GM19239 (cell line): ENCODE measurements at regions not wholly inside any gene's neighbourhood (a gene's known extent, or its start where the extent isn't known, plus 50 kb on each side); places are given as distances from the start of the nearest gene placed in this dataset.
"Not testable (repeated sequence)": the region's sequence is repeated elsewhere in the genome, so short reads cannot be mapped to it uniquely, and the experiment has no call there.

Experiments
- DNase-seq: peaks from one replicate; pipeline ENCODE4 v3.0.0; 2011; ENCODE audit warnings: low spot score; ENCODE audit not compliant: insufficient read length
- FAIRE-seq: peaks from 2 replicates; lab custom pipeline; 2011; peaks lifted over from hg19 to GRCh38; lab: Jason Lieb, UNC

DNA sequence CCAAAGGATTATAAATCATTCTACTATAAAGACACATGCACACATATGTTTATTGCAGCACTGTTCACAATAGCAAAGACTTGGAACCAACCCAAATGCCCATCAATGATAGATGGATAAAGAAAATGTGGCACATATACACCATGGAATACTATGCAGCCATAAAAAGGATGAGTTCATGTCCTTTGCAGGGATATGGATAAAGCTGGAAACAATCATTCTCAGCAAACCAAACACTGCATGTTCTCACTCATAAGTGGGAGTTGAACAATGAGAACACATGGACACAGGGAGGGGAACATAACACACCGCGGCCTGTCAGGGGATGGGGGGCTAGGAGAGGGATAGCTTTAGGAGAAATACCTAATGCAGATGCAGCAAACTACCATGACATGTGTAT, 135.1 kb upstream of the PDE4B start:
- FAIRE-seq, DNase-seq: not testable (repeated sequence)

DNA sequence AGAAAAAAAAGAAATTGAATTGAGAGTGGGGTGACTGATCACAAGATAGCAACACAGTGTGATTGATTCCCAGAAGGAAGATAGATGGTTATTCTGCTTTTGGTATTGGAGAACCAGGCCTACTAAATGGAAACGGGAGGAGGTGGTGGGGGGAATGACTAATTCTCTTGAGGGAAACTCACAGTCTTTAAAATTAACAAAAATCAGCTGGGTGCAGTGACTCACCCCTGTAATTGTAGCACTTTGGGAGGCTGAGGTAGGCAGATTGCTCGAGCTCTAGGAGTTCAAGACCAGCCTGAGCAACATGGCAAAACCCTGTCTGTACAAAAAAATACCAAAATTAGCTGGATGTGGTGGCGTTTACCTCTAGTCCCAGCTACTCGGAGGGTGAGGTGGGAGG, 134.6 kb upstream of the PDE4B start:
- DNase-seq (no peak), FAIRE-seq (no peak)

GRCh38 chr1:65668368-65668767, 124.3 kb upstream of the PDE4B start:
- no peak for DNase-seq
- no peak for FAIRE-seq

GRCh38 chr1:65670518-65670917, 122.2 kb upstream of the PDE4B start:
- DNase-seq (no peak), FAIRE-seq (no peak)

GRCh38 chr1:65674522-65674921, 118.2 kb upstream of the PDE4B start:
- no peak for FAIRE-seq

GRCh38 chr1:65679773-65680172, 112.9 kb upstream of the PDE4B start:
- no peak for DNase-seq
- no peak for FAIRE-seq

More at GRCh38 chr1:65674522-65674921, 118.2 kb upstream of the PDE4B start:
- no peak for DNase-seq

DNA sequence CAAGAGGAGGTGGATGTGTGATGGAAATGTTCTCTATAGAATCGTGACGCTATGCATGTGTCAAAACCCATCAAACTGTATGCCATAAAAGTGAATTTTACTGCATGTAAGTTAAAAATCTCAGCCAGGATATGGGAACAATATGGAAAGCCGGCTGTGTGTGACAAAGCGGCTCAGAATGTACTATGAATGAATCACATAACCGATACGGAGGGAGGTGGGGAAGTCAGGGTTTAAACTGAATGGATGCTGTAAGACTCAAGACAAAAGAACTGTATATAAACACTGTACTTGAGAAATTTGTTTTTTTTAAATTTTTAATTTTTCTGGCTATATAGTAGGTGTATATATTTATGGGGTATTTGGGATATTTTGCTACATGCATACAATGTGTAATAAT, 111.6 kb upstream of the PDE4B start:
- DNase-seq (no peak), FAIRE-seq (no peak)

GRCh38 chr1:65687428-65688214, 105.1 kb upstream of the PDE4B start:
- DNase-seq: peak; percentile 39

GRCh38 chr1:65688215-65688566, 104.5 kb upstream of the PDE4B start:
- DNase-seq (no peak), FAIRE-seq (no peak)

More at GRCh38 chr1:65687428-65688214, 105.1 kb upstream of the PDE4B start:
- FAIRE-seq: peak; percentile 81

DNA sequence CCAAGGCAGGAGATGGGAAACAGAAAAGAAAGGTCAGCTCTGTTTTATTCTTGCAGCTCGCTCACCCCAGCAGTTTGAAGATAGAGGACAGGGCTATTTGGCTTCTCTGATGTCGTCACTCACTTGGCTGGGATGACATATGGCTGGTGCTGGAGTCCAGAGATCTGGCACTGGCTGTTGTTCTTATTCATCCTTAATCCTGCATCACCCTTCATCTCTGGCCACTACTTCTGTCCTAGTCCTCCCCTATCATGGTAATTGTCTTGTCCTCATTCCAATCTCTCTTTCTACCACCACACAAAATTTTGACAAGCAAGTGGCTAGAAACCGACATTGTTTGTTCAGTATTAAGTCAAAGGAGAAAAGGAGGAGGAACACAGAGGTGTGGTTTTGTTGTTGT, 103.8 kb upstream of the PDE4B start:
- DNase-seq (no peak), FAIRE-seq (no peak)

GRCh38 chr1:65691152-65691900, 101.4 kb upstream of the PDE4B start:
- FAIRE-seq (no peak), DNase-seq (no peak)

DNA sequence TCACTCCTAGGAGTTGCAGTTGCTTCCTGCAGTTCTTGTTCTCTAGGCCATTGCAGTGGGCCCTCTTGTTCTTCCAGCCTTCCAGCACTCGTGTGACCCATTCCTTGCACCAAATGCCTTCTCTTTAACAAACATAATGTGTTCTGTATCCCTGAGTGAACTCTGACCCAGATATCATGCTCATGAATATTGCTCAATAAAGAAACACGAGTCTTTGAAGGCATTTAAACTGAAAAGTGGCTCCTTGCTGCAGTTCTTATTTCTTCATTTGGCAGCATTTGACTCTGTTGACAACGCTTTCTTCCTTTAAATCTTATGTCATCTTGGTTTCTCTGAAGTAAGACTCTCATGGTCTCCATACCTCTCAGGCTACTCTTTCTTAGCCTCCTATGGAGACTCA, 100.7 kb upstream of the PDE4B start:
- FAIRE-seq (no peak), DNase-seq (no peak)

DNA sequence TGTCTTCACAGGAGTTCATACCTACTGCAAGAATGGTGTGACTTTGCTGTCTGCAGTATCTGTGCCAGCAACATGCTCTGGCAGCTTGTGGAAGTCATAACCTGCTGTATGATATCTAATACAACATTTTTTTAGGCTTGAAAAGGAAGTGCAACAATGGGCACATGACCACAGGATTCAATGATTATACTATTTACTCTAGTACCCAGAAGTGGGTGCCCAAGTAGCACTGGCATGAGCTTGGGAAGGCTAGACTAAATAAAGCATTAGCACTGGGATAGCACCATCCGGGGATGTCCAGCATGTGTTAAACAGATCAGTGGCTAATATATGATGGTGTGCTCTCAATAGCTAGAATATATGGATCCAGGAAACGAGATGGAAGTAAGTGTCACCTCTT, 98.6 kb upstream of the PDE4B start:
- DNase-seq (no peak), FAIRE-seq (no peak)

DNA sequence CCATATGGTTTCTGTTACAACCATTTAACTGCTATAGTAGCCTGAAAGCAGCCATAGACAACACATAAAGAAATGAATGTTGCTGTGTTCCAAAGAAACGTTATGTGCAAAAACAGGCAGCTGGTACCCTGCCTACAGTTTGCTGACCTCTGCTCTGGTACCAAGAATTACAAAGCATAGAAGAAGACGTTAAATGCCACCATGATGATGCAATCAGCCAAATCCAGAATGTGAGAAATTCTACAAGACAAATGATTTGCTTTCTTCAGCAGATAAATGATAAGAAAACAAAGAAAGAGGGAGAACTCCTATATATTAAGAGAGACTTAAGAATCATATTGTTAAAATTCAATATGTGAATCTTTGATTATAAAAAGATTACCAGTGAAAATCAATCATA, 97.8 kb upstream of the PDE4B start:
- DNase-seq: no peak
- FAIRE-seq: no peak

DNA sequence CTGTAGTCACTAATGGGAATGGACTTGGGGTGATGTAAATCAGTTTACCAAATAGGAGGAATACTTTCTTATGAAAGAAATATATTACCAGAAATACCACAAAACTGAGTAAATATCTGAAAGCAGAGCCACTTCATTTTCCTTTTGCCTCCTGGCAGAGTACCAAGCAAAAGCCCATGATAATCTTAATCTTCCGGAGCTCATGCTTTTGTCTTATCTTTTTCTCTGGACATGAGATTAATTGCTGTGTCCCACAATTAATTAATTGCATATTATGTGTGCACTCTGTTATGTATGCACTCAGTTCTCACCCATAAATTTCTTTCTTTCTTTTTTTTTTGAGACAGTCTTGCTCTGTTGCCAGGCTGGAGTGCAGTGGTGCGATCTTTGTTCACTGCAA, 94.1 kb upstream of the PDE4B start:
- FAIRE-seq (no peak), DNase-seq (no peak)

DNA sequence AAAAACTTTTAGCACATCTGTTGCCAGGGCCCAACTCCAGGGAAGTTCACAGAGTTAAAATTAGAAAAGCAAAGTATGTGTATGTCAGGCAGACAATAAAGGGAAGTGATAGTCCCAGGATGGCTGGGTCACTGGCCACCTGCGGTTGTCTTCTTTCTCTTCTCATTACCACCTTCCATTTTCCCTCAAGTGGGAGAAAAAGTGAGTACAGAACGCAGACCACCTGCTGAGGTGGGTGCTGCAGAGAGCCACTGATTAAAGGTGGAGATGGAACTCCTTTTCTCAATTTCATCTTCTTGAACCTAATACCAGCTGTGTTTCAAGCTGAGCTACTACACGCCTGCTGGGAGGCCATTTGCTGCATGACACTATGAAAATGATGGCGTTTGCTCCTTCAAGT, 88.8 kb upstream of the PDE4B start:
- no peak for FAIRE-seq

GRCh38 chr1:65704318-65704717, 88.4 kb upstream of the PDE4B start:
- FAIRE-seq (no peak), DNase-seq (no peak)

More for the DNA sequence above, 88.8 kb upstream of the PDE4B start:
- no peak for DNase-seq

DNA sequence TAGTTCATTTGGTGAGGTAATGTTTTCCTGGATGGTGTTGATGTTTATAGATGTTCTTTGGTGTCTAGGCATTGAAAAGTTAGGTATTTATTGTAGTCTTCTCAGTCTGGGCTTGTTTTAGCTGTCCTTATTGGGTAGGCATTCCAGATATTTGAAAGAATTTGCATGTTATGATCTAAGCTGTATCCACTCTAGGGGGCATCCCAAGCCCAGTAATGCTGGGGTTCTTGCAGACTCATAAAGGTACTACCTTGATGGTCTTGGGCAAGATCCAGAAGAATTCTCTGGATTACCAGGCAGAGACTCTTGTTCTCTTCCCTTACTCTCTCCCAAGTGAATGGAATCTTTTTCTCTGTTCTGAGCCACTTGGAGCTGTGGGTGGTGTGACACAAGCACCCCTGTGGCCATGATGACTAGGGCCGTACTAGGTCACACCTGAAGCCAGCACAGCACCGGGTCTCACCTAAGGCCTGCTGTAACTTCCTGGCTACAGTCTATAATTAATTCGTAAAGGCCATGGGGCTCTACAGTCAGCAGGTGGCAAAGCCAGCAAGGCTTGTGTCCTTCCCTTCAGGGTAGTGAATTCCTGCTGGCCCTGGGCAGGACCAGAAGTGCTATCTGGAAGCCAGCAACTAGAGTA, 74.8 kb upstream of the PDE4B start:
- FAIRE-seq: peak; percentile 8
- no peak for DNase-seq

- DNase-seq (no peak), FAIRE-seq (no peak)
Measured at GRCh38 chr1:65719391-65719790, 73.3 kb upstream of the PDE4B start.

GRCh38 chr1:65722461-65722860, 70.2 kb upstream of the PDE4B start:
- no peak for DNase-seq
- FAIRE-seq: no peak

- DNase-seq: no peak
- no peak for FAIRE-seq
Measured at GRCh38 chr1:65724151-65724550, 68.5 kb upstream of the PDE4B start.
